ENCODE measurements at regions not wholly inside any gene's neighbourhood (a gene's known extent, or its start where the extent isn't known, plus 50 kb on each side); places are given as distances from the start of the nearest gene placed in this dataset.

- H3K36me3 ChIP-seq (replicated peaks in 1 of 2; ENCODE audit: control insufficient read depth in 1 of 2, insufficient read depth in 2 of 2, low read length in 2 of 2): no peaks in the 10 kb centered on the region
- no peak overlapping the region for H3K4me3 ChIP-seq (replicated peaks in 1 of 3; ENCODE audit: low read depth in 2 of 3, low read length in 3 of 3)
- TF ChIP-seq CTCF (IDR thresholded peaks at IDR 0.05): no peak
- Mint-ChIP-seq H3K27me3 (ENCODE audit: low read depth in 3 of 3) (no peaks in the 10 kb centered on the region), H3K4me3 (no peak overlapping the region), H3K9me3 (peaks cover 0 to 4% (median 2%) of the 10 kb centered on the region in 7 donors), H3K4me1 (no peaks in the 10 kb centered on the region), H3K36me3 (no peaks in the 10 kb centered on the region), H3K27ac (no peak overlapping the region)
- H2AFZ ChIP-seq (ENCODE audit: insufficient read depth, low read depth, low read length, poor library complexity, severe bottlenecking): no peak overlapping the region
- no peak overlapping the region for H3K27ac ChIP-seq (ENCODE audit: low read depth in 1 of 2, low read length in 2 of 2)
- peaks cover 4 to 9% of the 10 kb centered on the region in 2 donors for H3K9me3 ChIP-seq (replicated peaks in 1 of 2; ENCODE audit: control insufficient read depth in 1 of 2, insufficient read depth in 1 of 2, low read length in 2 of 2)
- no peak overlapping the region for H3K4me2 ChIP-seq (replicated peaks; ENCODE audit: extremely low read depth, low read length, poor library complexity, severe bottlenecking)
- WGBS (ENCODE audit: insufficient coverage): 83% methylated on average over 1 of the region's 4 CpGs
- no peaks in the 10 kb centered on the region for H4K20me1 ChIP-seq (ENCODE audit: insufficient read depth, low read length)
- no peak for DNase-seq
- H3K4me1 ChIP-seq (ENCODE audit: control insufficient read depth in 1 of 2, insufficient read depth in 2 of 2, low read length in 2 of 2): no peaks in the 10 kb centered on the region
- no peak overlapping the region for H3K9ac ChIP-seq (ENCODE audit: insufficient read depth, low read length, poor library complexity, severe bottlenecking)
- H3K79me2 ChIP-seq (ENCODE audit: insufficient read depth, low read length): no peaks in the 10 kb centered on the region
- H3K27me3 ChIP-seq (ENCODE audit: control insufficient read depth in 2 of 2, insufficient read depth in 2 of 2, low read length in 2 of 2): no peaks in the 10 kb centered on the region
- intact Hi-C loops (cut with micrococcal nuclease): no loop called here
Observed at GRCh38 chr18:71441156-71441555, 1103.0 kb downstream of the CBLN2 start.

- H3K27me3 Mint-ChIP-seq (ENCODE audit: low read depth in 3 of 3): no peaks in the 10 kb centered on the region
- DNase-seq: no peak
- H3K9me3 Mint-ChIP-seq: peaks cover 0 to 2% (median 0%) of the 10 kb centered on the region in 7 donors
- Histone ChIP-seq H3K9me3 (replicated peaks in 1 of 2; ENCODE audit: control insufficient read depth in 1 of 2, insufficient read depth in 1 of 2, low read length in 2 of 2) (peaks cover 0 to 5% of the 10 kb centered on the region in 2 donors), H3K27me3 (ENCODE audit: control insufficient read depth in 2 of 2, insufficient read depth in 2 of 2, low read length in 2 of 2) (no peaks in the 10 kb centered on the region), H3K79me2 (ENCODE audit: insufficient read depth, low read length) (no peaks in the 10 kb centered on the region), H3K9ac (ENCODE audit: insufficient read depth, low read length, poor library complexity, severe bottlenecking) (no peak overlapping the region), H3K4me1 (ENCODE audit: control insufficient read depth in 1 of 2, insufficient read depth in 2 of 2, low read length in 2 of 2) (no peaks in the 10 kb centered on the region), H3K4me2 (replicated peaks; ENCODE audit: extremely low read depth, low read length, poor library complexity, severe bottlenecking) (no peak overlapping the region), H3K4me3 (replicated peaks in 1 of 3; ENCODE audit: low read depth in 2 of 3, low read length in 3 of 3) (no peak overlapping the region), H2AFZ (ENCODE audit: insufficient read depth, low read depth, low read length, poor library complexity, severe bottlenecking) (no peak overlapping the region), H3K27ac (ENCODE audit: low read depth in 1 of 2, low read length in 2 of 2) (no peak overlapping the region), H3K36me3 (replicated peaks in 1 of 2; ENCODE audit: control insufficient read depth in 1 of 2, insufficient read depth in 2 of 2, low read length in 2 of 2) (no peaks in the 10 kb centered on the region), H4K20me1 (ENCODE audit: insufficient read depth, low read length) (no peaks in the 10 kb centered on the region)
- no peak for TF ChIP-seq CTCF (IDR thresholded peaks at IDR 0.05)
- WGBS (ENCODE audit: insufficient coverage): no CpG with 5 or more reads among the region's 2 CpGs
- intact Hi-C loops (cut with micrococcal nuclease): no loop called here
- H3K4me1 Mint-ChIP-seq: no peaks in the 10 kb centered on the region
- H3K36me3 Mint-ChIP-seq: no peaks in the 10 kb centered on the region
- no peak overlapping the region for H3K4me3 Mint-ChIP-seq
- no peak overlapping the region for H3K27ac Mint-ChIP-seq
Observed at GRCh38 chr18:71437511-71437910, 1106.6 kb downstream of the CBLN2 start.

Data from CD14-positive monocyte (primary cell).